Cardiac muscle cell (in vitro differentiated cells and primary cell): ENCODE measurements at regions not wholly inside any gene's neighbourhood (a gene's known extent, or its start where the extent isn't known, plus 50 kb on each side); places are given as distances from the start of the nearest gene placed in this dataset.
A peak's percentile ranks its signal among the peaks of the same experiment; 100 is the strongest.

Source experiments
- DNase-seq, 2 donors: peaks; one replicate each; pipeline versions ENCODE4 v3.0.0 to v3.0.0-alpha.2; 2010 to 2017; ENCODE audit warnings: low read depth in 1 of 2, low spot score in 1 of 2
- H3K27ac ChIP-seq: fragments of 200-600 bp; sonication (generic); 2 replicates; pipeline ENCODE4 v1.5.1; 2016
- H3K27me3 ChIP-seq: fragments of 200-600 bp; sonication (generic); 2 replicates; pipeline ENCODE4 v1.6.0; 2016; ENCODE audit warnings: control low read depth
- H3K36me3 ChIP-seq: fragments of 200-600 bp; sonication (generic); 2 replicates; pipeline ENCODE4 v1.5.1; 2016; ENCODE audit warnings: control low read depth
- H3K4me1 ChIP-seq: fragments of 200-600 bp; sonication (generic); 2 replicates; pipeline ENCODE4 v1.8.1; 2017; ENCODE audit warnings: low read depth, mild to moderate bottlenecking, mixed run types
- H3K4me3 ChIP-seq: fragments of 200-600 bp; sonication (generic); 2 replicates; pipeline ENCODE4 v1.5.1; 2016; ENCODE audit warnings: mild to moderate bottlenecking
- H3K9me3 ChIP-seq: fragments of 200-600 bp; sonication (generic); 2 replicates; pipeline ENCODE4 v1.5.1; 2017; ENCODE audit warnings: low read depth, mild to moderate bottlenecking, control low read depth
- TF ChIP-seq, protein P1 (sequence below): IDR thresholded peaks from 2 replicates; pipeline ENCODE4 v1.5.1; 2012; ENCODE audit warnings: low read depth, mild to moderate bottlenecking, low read length

DNA sequence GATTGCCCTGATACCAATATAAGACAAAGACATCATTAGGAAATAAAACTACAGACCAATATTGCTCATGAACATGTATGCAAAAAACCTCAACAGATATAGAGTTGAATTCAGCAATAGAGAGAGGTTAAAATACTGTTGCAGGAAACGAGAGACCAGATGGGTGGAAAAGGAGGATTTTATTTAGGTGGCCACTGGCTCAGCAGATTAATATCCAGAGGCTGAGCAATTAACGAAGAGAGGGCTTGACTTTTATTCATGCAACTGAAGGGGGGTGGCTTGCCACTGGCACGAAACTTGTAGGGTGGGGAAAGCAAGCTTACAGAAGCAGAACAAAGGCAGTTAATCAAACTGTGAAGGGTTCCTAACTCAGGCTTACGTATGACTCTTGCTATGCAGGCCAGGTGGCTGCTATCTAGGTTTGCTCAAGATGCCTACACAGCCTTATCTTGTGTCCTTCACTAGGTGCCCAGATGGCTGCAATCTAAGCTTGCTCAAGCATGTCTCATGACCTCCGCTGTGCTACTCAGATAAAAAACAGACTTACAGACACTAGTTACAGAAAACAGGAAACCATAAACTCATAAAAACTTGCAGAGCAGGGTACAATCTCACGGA is 126.4 kb downstream of the MMUT start:
- Histone ChIP-seq H3K27me3 (no peaks in the 10 kb centered on the region), H3K27ac (no peak overlapping the region), H3K9me3 (no peaks in the 10 kb centered on the region), H3K4me1 (no peaks in the 10 kb centered on the region), H3K4me3 (no peak overlapping the region), H3K36me3 (no peaks in the 10 kb centered on the region)
- TF ChIP-seq, protein P1, sequence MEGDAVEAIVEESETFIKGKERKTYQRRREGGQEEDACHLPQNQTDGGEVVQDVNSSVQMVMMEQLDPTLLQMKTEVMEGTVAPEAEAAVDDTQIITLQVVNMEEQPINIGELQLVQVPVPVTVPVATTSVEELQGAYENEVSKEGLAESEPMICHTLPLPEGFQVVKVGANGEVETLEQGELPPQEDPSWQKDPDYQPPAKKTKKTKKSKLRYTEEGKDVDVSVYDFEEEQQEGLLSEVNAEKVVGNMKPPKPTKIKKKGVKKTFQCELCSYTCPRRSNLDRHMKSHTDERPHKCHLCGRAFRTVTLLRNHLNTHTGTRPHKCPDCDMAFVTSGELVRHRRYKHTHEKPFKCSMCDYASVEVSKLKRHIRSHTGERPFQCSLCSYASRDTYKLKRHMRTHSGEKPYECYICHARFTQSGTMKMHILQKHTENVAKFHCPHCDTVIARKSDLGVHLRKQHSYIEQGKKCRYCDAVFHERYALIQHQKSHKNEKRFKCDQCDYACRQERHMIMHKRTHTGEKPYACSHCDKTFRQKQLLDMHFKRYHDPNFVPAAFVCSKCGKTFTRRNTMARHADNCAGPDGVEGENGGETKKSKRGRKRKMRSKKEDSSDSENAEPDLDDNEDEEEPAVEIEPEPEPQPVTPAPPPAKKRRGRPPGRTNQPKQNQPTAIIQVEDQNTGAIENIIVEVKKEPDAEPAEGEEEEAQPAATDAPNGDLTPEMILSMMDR: no peak
- DNase-seq: peak; percentile 3 to 92

DNA sequence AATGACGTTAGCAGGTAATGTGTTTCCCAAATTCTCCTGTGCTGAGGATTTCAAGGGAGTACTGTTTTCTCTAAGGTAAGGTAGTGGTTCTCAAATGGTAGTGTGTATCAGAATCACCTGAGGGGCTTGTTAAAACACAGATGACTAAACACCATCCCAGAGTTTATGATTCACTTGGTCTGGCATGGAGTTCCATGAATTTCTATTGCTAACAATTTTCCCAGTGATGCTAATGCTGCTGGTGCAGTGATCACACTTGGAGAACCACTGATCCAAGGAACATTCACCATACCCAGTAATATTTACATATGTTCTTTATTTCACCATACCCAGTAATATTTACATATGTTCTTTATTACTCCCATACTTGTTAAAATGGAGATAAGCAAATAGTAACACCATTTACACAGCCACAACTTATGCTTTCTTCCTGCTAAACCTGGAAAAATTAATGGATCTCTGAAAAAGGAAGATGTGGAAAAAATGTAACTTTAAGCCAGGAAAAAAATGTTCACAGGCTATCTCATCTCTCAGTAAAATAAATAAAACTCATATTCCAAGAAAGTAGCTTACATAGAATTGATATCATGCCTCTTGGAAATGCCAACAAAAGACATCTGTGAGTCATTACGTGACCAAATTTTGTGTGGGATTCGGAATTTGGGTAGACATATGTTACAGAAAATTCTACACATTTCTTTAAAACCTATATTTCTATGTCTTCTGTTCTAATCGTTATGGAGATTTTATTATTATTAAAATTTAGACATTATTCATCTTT is 129.5 kb downstream of the MMUT start:
- H3K9me3 ChIP-seq: no peaks in the 10 kb centered on the region
- no peak overlapping the region for H3K4me3 ChIP-seq
- H3K4me1 ChIP-seq: no peaks in the 10 kb centered on the region
- no peaks in the 10 kb centered on the region for H3K36me3 ChIP-seq
- no peaks in the 10 kb centered on the region for H3K27me3 ChIP-seq
- no peak overlapping the region for H3K27ac ChIP-seq
- TF ChIP-seq, protein P1: no peak
- no peak for DNase-seq

DNA sequence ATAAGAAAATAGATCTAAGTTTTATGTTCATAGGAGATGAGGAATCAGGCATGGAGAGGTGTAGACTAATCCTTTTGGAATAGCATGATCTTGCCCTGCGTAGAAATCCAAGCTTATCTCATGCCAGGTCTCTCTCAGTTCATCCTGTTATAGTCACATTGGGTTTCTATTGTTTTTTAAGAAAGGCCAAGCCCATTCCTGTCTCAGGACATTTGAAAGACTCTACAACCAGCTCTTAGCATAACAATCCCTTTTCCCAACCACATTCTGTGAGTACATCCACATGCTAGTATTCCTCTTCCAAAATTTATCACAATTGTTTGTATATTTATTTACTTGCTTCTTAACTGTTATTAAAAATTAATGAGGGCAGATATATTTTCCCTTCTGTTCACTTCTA is 130.3 kb downstream of the MMUT start:
- TF ChIP-seq, protein P1: no peak
- Histone ChIP-seq H3K9me3 (no peaks in the 10 kb centered on the region), H3K4me1 (no peaks in the 10 kb centered on the region), H3K36me3 (no peaks in the 10 kb centered on the region), H3K4me3 (no peak overlapping the region), H3K27me3 (no peaks in the 10 kb centered on the region), H3K27ac (no peak overlapping the region)
- no peak for DNase-seq

DNA sequence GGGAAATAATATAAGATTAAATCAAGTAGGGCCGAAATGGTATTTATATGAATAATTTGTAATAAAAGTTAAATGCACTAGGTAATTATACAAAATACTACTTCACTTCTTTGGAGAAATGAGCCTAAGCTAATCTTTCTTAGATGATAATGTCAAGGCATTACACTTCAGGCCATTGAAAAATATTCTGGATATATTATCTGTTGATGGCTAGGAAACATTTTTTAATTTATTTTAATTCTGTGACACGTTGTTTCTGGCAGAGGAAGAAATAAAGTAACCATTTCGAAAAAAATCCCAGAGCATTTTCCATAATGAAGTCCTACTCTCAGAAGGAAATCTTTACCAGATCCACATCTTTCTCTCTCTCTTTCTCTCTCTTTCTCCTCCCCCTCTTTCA is 133.9 kb downstream of the MMUT start:
- no peaks in the 10 kb centered on the region for H3K27me3 ChIP-seq
- H3K4me1 ChIP-seq: no peaks in the 10 kb centered on the region
- no peak for DNase-seq
- H3K27ac ChIP-seq: no peak overlapping the region
- no peaks in the 10 kb centered on the region for H3K36me3 ChIP-seq
- no peaks in the 10 kb centered on the region for H3K9me3 ChIP-seq
- no peak overlapping the region for H3K4me3 ChIP-seq
- TF ChIP-seq, protein P1: no peak

DNA sequence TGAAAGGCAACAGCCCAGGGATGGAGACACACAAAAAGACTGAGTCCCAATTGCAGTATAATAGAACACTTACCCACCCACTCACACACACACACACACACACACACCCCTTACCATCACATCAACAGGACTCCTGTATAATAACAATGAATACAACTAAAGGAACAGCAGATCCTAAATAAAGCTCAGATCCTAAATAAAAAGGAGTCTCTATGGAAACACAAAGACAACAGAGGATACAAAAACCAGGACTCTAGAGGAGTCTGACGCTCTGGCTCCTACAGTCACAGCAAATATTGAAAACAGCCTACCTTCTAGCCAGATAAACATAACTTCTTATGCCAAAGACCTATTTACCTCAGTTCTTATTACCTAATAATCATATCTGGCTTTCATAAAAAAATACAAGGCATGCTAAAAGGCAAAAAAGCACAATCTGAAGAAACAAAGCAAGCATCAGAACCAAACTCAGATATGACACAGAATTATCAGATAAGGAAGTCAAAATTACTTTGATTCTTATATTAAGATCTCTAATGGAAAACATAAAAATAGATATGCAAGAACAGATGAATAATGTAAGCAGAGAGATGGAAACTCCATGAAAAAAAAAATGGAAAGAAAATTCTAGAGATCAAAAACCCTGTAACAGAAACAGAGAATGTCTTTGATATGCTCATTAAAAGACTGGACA is 134.9 kb downstream of the MMUT start:
- Histone ChIP-seq H3K9me3 (no peaks in the 10 kb centered on the region), H3K27me3 (no peaks in the 10 kb centered on the region), H3K27ac (no peak overlapping the region), H3K4me3 (no peak overlapping the region), H3K4me1 (no peaks in the 10 kb centered on the region), H3K36me3 (no peaks in the 10 kb centered on the region)
- peak in 1 of 2 donors; percentile 28 for DNase-seq
- TF ChIP-seq, protein P1: no peak
